Lung (tissue), 11 donors: ENCODE measurements at regions not wholly inside any gene's neighbourhood (a gene's known extent, or its start where the extent isn't known, plus 50 kb on each side); places are given as distances from the start of the nearest gene placed in this dataset.

ENCODE experiments used
- ATAC-seq: fragments of 200-7000 bp; cut with Tn5 transposase; one replicate; pipeline ENCODE4 v1.9.1; 2020; ENCODE audit warnings: moderate number of reproducible peaks; ENCODE audit not compliant: insufficient read depth, low FRiP score
- DNase-seq, 3 donors: peaks; one replicate each; pipeline ENCODE4 v3.0.0-alpha.2; 2013 to 2017
- H3K27ac ChIP-seq, 2 donors: one replicate each; pipeline ENCODE4 v1.5.1; 2013; ENCODE audit warnings: mild to moderate bottlenecking in 2 of 2, moderate library complexity in 2 of 2, control low read depth in 1 of 2, inconsistent platforms in 1 of 2, low read depth in 1 of 2, low read length in 1 of 2
- H3K27me3 ChIP-seq, 3 donors: one replicate each; pipeline ENCODE4 v1.5.1; 2013; ENCODE audit warnings: low read length in 2 of 3; ENCODE audit not compliant: control insufficient read depth in 3 of 3, insufficient read depth in 3 of 3
- H3K36me3 ChIP-seq, 4 donors: one replicate each; pipeline ENCODE4 v1.5.1; 2013; ENCODE audit warnings: low read length in 4 of 4, mild to moderate bottlenecking in 1 of 4, moderate library complexity in 1 of 4; ENCODE audit not compliant: control insufficient read depth in 4 of 4, insufficient read depth in 4 of 4
- H3K4me1 ChIP-seq, 5 donors: one replicate each; pipeline ENCODE4 v1.5.1; 2013; ENCODE audit warnings: low read length in 5 of 5, mild to moderate bottlenecking in 2 of 5, moderate library complexity in 1 of 5; ENCODE audit not compliant: control insufficient read depth in 5 of 5, insufficient read depth in 5 of 5
- H3K4me3 ChIP-seq: one replicate; pipeline ENCODE4 v1.5.1; 2013; ENCODE audit warnings: mild to moderate bottlenecking, control low read depth, moderate library complexity
- H3K9ac ChIP-seq, 2 donors: one replicate each; pipeline ENCODE4 v1.5.1; 2013; ENCODE audit warnings: low read length in 2 of 2, control low read depth in 1 of 2; ENCODE audit not compliant: insufficient read depth in 1 of 2
- H3K9me3 ChIP-seq, 4 donors: one replicate each; pipeline ENCODE4 v1.5.1; 2013; ENCODE audit warnings: low read length in 3 of 4, mild to moderate bottlenecking in 1 of 4, moderate library complexity in 1 of 4; ENCODE audit not compliant: control insufficient read depth in 4 of 4, insufficient read depth in 3 of 4
- CTCF ChIP-seq: IDR thresholded peaks from 2 replicates; pipeline ENCODE4 v1.5.1; 2012; ENCODE audit warnings: mild to moderate bottlenecking; ENCODE audit errors: control extremely low read depth, extremely low read depth
- WGBS, 2 donors: extraction: QIAGEN DNeasy Blood & Tissue Kit; methylation state at CpG; one replicate each; pipeline ENCODE4 v1.1.7; 2013; 5-methylcytosine and 5-hydroxymethylcytosine counted together
- donor health status: control.
- donor health status: control.
- donor health status: Bipolar disorder and iron deficiency.
- donor health status: healthy.
- donor health status: DM: yes; HTN: yes; CAD: no.

DNA sequence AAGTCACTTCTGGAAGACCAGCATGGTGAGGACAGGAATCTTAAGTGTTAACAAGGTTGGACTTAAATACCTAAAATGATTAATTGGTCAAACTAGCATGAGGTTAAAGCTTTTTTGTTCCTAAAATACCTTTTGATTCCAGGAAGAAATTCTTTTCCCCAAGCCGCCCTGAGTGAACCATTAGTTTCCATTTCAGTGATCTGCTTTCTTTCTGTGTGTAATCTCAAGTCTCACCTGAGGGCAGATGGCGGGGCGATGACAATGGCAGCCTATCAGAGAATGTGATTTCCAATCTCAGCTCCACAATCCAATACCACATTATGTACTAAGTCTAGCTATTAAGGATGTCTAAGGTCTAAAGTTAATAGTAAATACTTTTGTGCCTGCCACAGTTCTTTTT lies 390.9 kb upstream of the SGCG start:
- Histone ChIP-seq H3K4me1 (peaks cover 0 to 14% (median 0%) of the 10 kb centered on the region in 5 donors), H3K27ac (no peak overlapping the region), H3K36me3 (no peaks in the 10 kb centered on the region), H3K4me3 (no peak overlapping the region), H3K9ac (no peak overlapping the region), H3K9me3 (no peaks in the 10 kb centered on the region), H3K27me3 (no peaks in the 10 kb centered on the region)
- WGBS, 2 donors: 70 to 88% methylated on average over 3 of the region's 3 CpGs
- no peak for ATAC-seq
- no peak for TF ChIP-seq CTCF
- no peak for DNase-seq

DNA sequence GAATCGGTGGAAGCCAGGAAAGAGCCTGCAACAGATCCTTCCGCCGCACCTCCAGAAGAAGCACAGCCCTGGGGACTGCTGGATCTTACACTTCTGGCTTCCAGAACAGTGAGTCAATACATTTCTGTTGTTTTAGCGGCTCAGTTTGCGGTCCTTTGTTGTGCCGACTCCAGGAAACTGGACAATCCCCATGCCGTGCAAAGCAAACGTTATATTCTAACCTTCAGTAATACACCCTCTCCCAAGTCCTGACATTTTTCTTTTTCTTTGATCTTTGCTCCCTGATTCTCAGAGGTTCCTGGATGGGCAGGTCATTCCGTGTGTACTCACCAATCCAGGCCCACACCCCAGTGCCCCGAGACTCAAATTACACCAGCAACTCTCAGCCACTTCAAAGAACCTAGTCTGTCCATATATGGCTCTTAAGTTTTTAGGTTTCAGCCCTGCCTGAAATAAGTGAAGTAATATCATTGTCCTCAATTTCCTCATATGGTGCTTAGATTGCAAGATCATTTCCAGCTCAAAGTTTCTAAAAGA lies 387.1 kb upstream of the SGCG start:
- Histone ChIP-seq H3K4me1 (peaks cover 0 to 11% (median 0%) of the 10 kb centered on the region in 5 donors), H3K27ac (no peak overlapping the region), H3K36me3 (no peaks in the 10 kb centered on the region), H3K9ac (no peak overlapping the region), H3K4me3 (no peak overlapping the region), H3K9me3 (no peaks in the 10 kb centered on the region), H3K27me3 (no peaks in the 10 kb centered on the region)
- no peak for TF ChIP-seq CTCF
- peak; percentile 63 for ATAC-seq
- 60 to 78% methylated on average over 10 of the region's 10 CpGs for WGBS, 2 donors
- peak in 1 of 3 donors; percentile 28 for DNase-seq

DNA sequence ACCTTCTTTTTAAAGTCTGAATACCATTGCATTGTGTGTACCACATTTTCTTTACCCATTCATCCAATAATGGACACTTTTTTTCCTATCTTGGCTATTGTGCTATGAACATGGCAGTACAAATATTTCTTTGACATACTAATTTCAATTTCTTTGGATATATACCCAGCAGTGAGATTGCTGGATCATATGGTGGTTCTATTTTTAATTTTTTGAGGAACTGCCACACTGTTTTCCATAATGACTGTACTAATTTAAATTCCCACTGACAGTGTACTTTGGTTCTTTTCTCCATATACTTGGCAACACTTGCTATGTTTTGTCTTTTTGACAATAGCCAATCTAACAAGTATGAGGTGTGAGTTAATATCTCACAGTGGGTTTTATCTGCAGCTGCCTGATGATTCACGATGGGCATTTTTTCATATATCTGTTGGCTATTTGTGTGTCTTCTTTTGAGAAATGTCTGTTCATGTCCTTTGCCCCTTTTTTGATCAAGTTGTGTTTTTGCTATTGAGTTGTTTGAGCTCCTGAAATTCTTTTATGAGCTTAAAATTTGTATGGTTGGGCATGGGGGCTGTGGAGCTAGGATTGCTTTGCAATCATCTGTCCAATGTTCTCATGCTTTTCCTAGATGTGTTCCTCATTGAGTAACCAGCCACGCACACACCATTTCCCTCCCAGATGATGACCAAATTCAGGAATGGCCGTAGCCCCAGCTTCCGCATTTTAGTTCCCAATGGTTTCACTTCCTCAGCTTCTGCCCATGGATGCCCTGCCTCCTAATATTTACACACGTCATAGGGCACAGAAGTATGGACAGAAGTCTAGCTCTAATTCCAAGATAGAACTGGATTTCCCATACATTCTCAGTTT lies 380.0 kb upstream of the SGCG start:
- no peak overlapping the region for H3K27ac ChIP-seq
- no peak for TF ChIP-seq CTCF
- DNase-seq: peak in 1 of 3 donors; percentile 27
- 42 to 48% methylated on average over 5 of the region's 5 CpGs for WGBS, 2 donors
- no peaks in the 10 kb centered on the region for H3K36me3 ChIP-seq
- H3K9me3 ChIP-seq: no peaks in the 10 kb centered on the region
- H3K27me3 ChIP-seq: no peaks in the 10 kb centered on the region
- no peaks in the 10 kb centered on the region for H3K4me1 ChIP-seq
- no peak overlapping the region for H3K4me3 ChIP-seq
- H3K9ac ChIP-seq: peak overlapping the region in 1 of 2 donors; percentile 20
- ATAC-seq: peak; percentile 58
